NCI-H1105 treated with DMSO at 0.1 percent for 48 hours (cell line): ENCODE measurements at regions not wholly inside any gene's neighbourhood (a gene's known extent, or its start where the extent isn't known, plus 50 kb on each side); places are given as distances from the start of the nearest gene placed in this dataset.

Experiments
- DNase-seq: peaks from one replicate; lab custom pipeline; 2025; lab: John Stamatoyannopoulos, UW

GRCh38 chr3:68056556-68056955 is 402.1 kb upstream of the SUCLG2 start:
- no peak for DNase-seq

- DNase-seq = no peak
These were observed 400.8 kb upstream of the SUCLG2 start for GRCh38 chr3:68055215-68055614.

- no peak for DNase-seq
These were observed 395.4 kb upstream of the SUCLG2 start for GRCh38 chr3:68049776-68050175.

GRCh38 chr3:68045976-68046375 is 391.6 kb upstream of the SUCLG2 start:
- no peak for DNase-seq

- no peak for DNase-seq
These were observed 379.5 kb upstream of the SUCLG2 start for GRCh38 chr3:68033867-68034266.

GRCh38 chr3:68032209-68032608 is 377.8 kb upstream of the SUCLG2 start:
- DNase-seq = no peak

GRCh38 chr3:68025189-68025588 is 370.8 kb upstream of the SUCLG2 start:
- no peak for DNase-seq

GRCh38 chr3:68019876-68020275 is 365.5 kb upstream of the SUCLG2 start:
- DNase-seq = no peak

- DNase-seq = no peak
These were observed 363.9 kb upstream of the SUCLG2 start for GRCh38 chr3:68018275-68018674.

GRCh38 chr3:68017069-68017468 is 362.7 kb upstream of the SUCLG2 start:
- no peak for DNase-seq

GRCh38 chr3:68009900-68010299 is 355.5 kb upstream of the SUCLG2 start:
- no peak for DNase-seq

GRCh38 chr3:68007621-68008226 is 353.3 kb upstream of the SUCLG2 start:
- DNase-seq = no peak

- DNase-seq = no peak
These were observed 352.2 kb upstream of the SUCLG2 start for GRCh38 chr3:68006646-68007045.

- peak; percentile 49 for DNase-seq
These were observed 349.7 kb upstream of the SUCLG2 start for GRCh38 chr3:68004091-68004490.

GRCh38 chr3:67998281-67998680 is 343.9 kb upstream of the SUCLG2 start:
- no peak for DNase-seq

GRCh38 chr3:67995206-67995605 is 340.8 kb upstream of the SUCLG2 start:
- no peak for DNase-seq

- DNase-seq = no peak
These were observed 332.3 kb upstream of the SUCLG2 start for GRCh38 chr3:67986706-67987105.

GRCh38 chr3:67983166-67983565 is 328.8 kb upstream of the SUCLG2 start:
- no peak for DNase-seq

GRCh38 chr3:67981077-67981476 is 326.7 kb upstream of the SUCLG2 start:
- no peak for DNase-seq

- no peak for DNase-seq
These were observed 324.9 kb upstream of the SUCLG2 start for GRCh38 chr3:67979342-67979741.

- no peak for DNase-seq
These were observed 323.4 kb upstream of the SUCLG2 start for GRCh38 chr3:67977762-67978161.

GRCh38 chr3:67976663-67977062 is 322.3 kb upstream of the SUCLG2 start:
- no peak for DNase-seq

- DNase-seq = no peak
These were observed 310.2 kb upstream of the SUCLG2 start for GRCh38 chr3:67964596-67964995.

GRCh38 chr3:67957268-67957667 is 302.9 kb upstream of the SUCLG2 start:
- no peak for DNase-seq
